HEK293 (cell line): ENCODE measurements at regions not wholly inside any gene's neighbourhood (a gene's known extent, or its start where the extent isn't known, plus 50 kb on each side); places are given as distances from the start of the nearest gene placed in this dataset.

Source experiments
- CTCF ChIA-PET: fragments of 350-600 bp; formaldehyde crosslinking; extraction: SDS; loops from one replicate; lab custom pipeline; 2021; ENCODE audit warnings: antibody characterized with exemption; lab: Yijun Ruan, JAX
- POLR2A ChIA-PET: fragments of 300-600 bp; formaldehyde crosslinking; extraction: SDS; loops from one replicate; lab custom pipeline; 2020; ENCODE audit warnings: antibody characterized with exemption, inconsistent platforms; lab: Yijun Ruan, JAX
- H3K27ac ChIP-seq: fragments of 200-500 bp; sonication (Bioruptor generic); 2 replicates; pipeline ENCODE4 v1.5.1; 2014; ENCODE audit warnings: low read depth, low read length, control low read depth, inconsistent platforms; ENCODE audit errors: extremely low read depth
- H3K36me3 ChIP-seq, 2 experiments: fragments of 200-500 bp in 1 of 2; sonication (Bioruptor generic) in 1 of 2; 1 replicate in 1 of 2; 2 replicates in 1 of 2; pipeline ENCODE4 v1.5.1; 2014 to 2017; ENCODE audit warnings: inconsistent platforms in 2 of 2, low read length in 2 of 2; ENCODE audit not compliant: control insufficient read depth in 2 of 2, insufficient read depth in 1 of 2
- H3K4me1 ChIP-seq: fragments of 200-500 bp; sonication (Bioruptor generic); 2 replicates; pipeline ENCODE4 v1.5.1; 2014; ENCODE audit warnings: mild to moderate bottlenecking, low read length, inconsistent platforms; ENCODE audit not compliant: control insufficient read depth, insufficient read depth
- H3K4me3 ChIP-seq: 2 replicates; pipeline ENCODE4 v1.5.1; 2011; ENCODE audit warnings: low read depth, mild to moderate bottlenecking, control low read depth, low read length, moderate library complexity
- H3K9me3 ChIP-seq: fragments of 200-500 bp; sonication (Bioruptor generic); 2 replicates; pipeline ENCODE4 v1.5.1; 2014; ENCODE audit warnings: low read depth, low read length, inconsistent platforms; ENCODE audit not compliant: control insufficient read depth, insufficient read depth
- ATF2 ChIP-seq: fragments of 450-650 bp; formaldehyde crosslinking; IDR thresholded peaks from 2 replicates; pipeline ENCODE4 v1.5.1; 2016; ENCODE audit warnings: missing biosample characterization, missing genetic modification characterization, low read depth
- BCL11A ChIP-seq: fragments of 450-650 bp; formaldehyde crosslinking; IDR thresholded peaks from 2 replicates; pipeline ENCODE4 v1.5.1; 2016; ENCODE audit warnings: low read depth, missing biosample characterization, missing genetic modification characterization
- GLIS1 ChIP-seq: fragments of 450-650 bp; formaldehyde crosslinking; IDR thresholded peaks from 2 replicates; pipeline ENCODE4 v1.5.1; 2016; ENCODE audit warnings: missing biosample characterization, missing genetic modification characterization
- GLIS2 ChIP-seq: fragments of 450-650 bp; formaldehyde crosslinking; IDR thresholded peaks from 2 replicates; pipeline ENCODE4 v1.5.1; 2016; ENCODE audit warnings: missing biosample characterization, missing genetic modification characterization
- IKZF3 ChIP-seq: fragments of 450-650 bp; IDR thresholded peaks from 2 replicates; pipeline ENCODE4 v1.5.0; 2018; ENCODE audit warnings: missing biosample characterization, mild to moderate bottlenecking, missing genetic modification characterization, moderate library complexity
- KLF1 ChIP-seq: fragments of 450-650 bp; formaldehyde crosslinking; IDR thresholded peaks from 2 replicates; pipeline ENCODE4 v1.5.1; 2016; ENCODE audit warnings: missing biosample characterization, missing genetic modification characterization
- PATZ1 ChIP-seq: fragments of 450-650 bp; formaldehyde crosslinking; IDR thresholded peaks from 2 replicates; pipeline ENCODE4 v1.5.1; 2016; ENCODE audit warnings: missing biosample characterization, missing genetic modification characterization
- SP2 ChIP-seq: fragments of 450-650 bp; formaldehyde crosslinking; IDR thresholded peaks from 2 replicates; pipeline ENCODE4 v1.5.1; 2016; ENCODE audit warnings: missing biosample characterization, missing genetic modification characterization
- SP7 ChIP-seq: fragments of 450-650 bp; formaldehyde crosslinking; IDR thresholded peaks from 2 replicates; pipeline ENCODE4 v1.5.1; 2016; ENCODE audit warnings: missing biosample characterization, missing genetic modification characterization
- WT1 ChIP-seq: fragments of 450-650 bp; formaldehyde crosslinking; IDR thresholded peaks from 2 replicates; pipeline ENCODE4 v1.5.1; 2016; ENCODE audit warnings: missing biosample characterization, missing genetic modification characterization
- ZBTB17 ChIP-seq: fragments of 450-650 bp; formaldehyde crosslinking; IDR thresholded peaks from 2 replicates; pipeline ENCODE4 v1.5.1; 2016; ENCODE audit warnings: missing biosample characterization, missing genetic modification characterization
- ZNF354C ChIP-seq: fragments of 450-650 bp; formaldehyde crosslinking; IDR thresholded peaks from 2 replicates; pipeline ENCODE4 v1.5.1; 2016; ENCODE audit warnings: missing biosample characterization, missing genetic modification characterization, low read depth, borderline replicate concordance
- ZNF366 ChIP-seq: fragments of 450-650 bp; formaldehyde crosslinking; conservative IDR thresholded peaks from 2 replicates; pipeline ENCODE4 v1.5.1; 2016; ENCODE audit warnings: missing biosample characterization, missing genetic modification characterization
- ZNF600 ChIP-seq: fragments of 450-650 bp; formaldehyde crosslinking; IDR thresholded peaks from 2 replicates; pipeline ENCODE4 v1.5.1; 2016; ENCODE audit warnings: missing biosample characterization, missing genetic modification characterization
- ZNF629 ChIP-seq: fragments of 450-650 bp; formaldehyde crosslinking; IDR thresholded peaks from 2 replicates; pipeline ENCODE4 v1.5.1; 2017; ENCODE audit warnings: missing biosample characterization, missing genetic modification characterization
- ZNF76 ChIP-seq: fragments of 450-650 bp; formaldehyde crosslinking; IDR thresholded peaks from 2 replicates; pipeline ENCODE4; 2016; ENCODE audit warnings: low read depth, missing biosample characterization, missing genetic modification characterization, borderline replicate concordance
- ZNF768 ChIP-seq: fragments of 450-650 bp; formaldehyde crosslinking; IDR thresholded peaks from 2 replicates; pipeline ENCODE4 v1.5.1; 2018; ENCODE audit warnings: missing biosample characterization, mild to moderate bottlenecking, missing genetic modification characterization
- ZNF785 ChIP-seq: fragments of 450-650 bp; formaldehyde crosslinking; IDR thresholded peaks from 2 replicates; pipeline ENCODE4 v1.5.1; 2016; ENCODE audit warnings: missing biosample characterization, missing genetic modification characterization
- TF ChIP-seq, protein P1 (sequence below): fragments of 450-650 bp; formaldehyde crosslinking; IDR thresholded peaks from 2 replicates; pipeline ENCODE4 v1.5.1; 2016; ENCODE audit warnings: missing biosample characterization, missing genetic modification characterization
- TF ChIP-seq, protein P2 (sequence below): fragments of 450-650 bp; formaldehyde crosslinking; IDR thresholded peaks from 2 replicates; pipeline ENCODE4 v1.5.1; 2016; ENCODE audit warnings: missing biosample characterization, missing genetic modification characterization

DNA sequence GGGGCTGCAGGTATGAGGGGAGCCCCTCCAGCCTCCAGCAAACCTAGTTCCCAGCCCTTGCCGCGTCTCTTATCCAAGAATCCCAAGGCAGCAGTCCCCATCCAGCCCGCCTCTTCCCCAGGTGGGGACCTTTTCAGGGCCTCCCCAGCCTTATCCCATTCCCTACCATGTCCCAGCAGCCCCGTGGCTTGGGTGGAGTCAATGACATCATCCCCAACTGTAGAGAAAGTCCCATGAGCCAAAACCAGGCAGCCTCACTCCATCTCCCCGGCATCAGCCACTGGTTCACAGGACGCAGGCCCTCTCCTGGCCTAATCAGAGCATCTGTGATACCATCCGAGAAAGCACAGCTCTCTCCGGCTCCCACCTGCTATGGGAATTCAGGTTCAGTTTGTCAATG is 131.0 kb downstream of the NCOR2 start:
- H3K4me1 ChIP-seq: no peaks in the 10 kb centered on the region
- no peaks in the 10 kb centered on the region for H3K9me3 ChIP-seq
- ChIA-PET POLR2A (no interaction called here), CTCF (no interaction called here)
- H3K36me3 ChIP-seq: peaks cover 0 to 15% of the 10 kb centered on the region in 2 experiments; a peak in 2 of 3 replicates
- TF ChIP-seq ZBTB17 (tag by site-specific recombination): peak; percentile 57
- peak; percentile 32; the same call in 1 of the 2 replicates for TF ChIP-seq SP7 (tag by site-specific recombination)
- TF ChIP-seq KLF1 (tag by site-specific recombination): peak; percentile 64
- TF ChIP-seq, protein P1, sequence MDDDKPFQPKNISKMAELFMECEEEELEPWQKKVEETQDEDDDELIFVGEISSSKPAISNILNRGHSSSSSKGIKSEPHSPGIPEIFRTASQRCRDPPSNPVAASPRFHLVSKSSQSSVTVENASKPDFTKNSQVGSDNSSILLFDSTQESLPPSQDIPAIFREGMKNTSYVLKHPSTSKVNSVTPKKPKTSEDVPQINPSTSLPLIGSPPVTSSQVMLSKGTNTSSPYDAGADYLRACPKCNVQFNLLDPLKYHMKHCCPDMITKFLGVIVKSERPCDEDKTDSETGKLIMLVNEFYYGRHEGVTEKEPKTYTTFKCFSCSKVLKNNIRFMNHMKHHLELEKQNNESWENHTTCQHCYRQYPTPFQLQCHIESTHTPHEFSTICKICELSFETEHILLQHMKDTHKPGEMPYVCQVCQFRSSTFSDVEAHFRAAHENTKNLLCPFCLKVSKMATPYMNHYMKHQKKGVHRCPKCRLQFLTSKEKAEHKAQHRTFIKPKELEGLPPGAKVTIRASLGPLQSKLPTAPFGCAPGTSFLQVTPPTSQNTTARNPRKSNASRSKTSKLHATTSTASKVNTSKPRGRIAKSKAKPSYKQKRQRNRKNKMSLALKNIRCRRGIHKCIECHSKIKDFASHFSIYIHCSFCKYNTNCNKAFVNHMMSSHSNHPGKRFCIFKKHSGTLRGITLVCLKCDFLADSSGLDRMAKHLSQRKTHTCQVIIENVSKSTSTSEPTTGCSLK (tag by site-specific recombination): no peak
- TF ChIP-seq ZNF629 (tag by site-specific recombination): peak; percentile 46; the same call in 1 of the 2 replicates
- peak; percentile 27; the same call in 1 of the 2 replicates for TF ChIP-seq GLIS1 (tag by site-specific recombination)
- TF ChIP-seq ZNF76: 0 out of 2 replicates have a peak, but pooled peaks have one; percentile 34
- TF ChIP-seq ZNF785 (tag by site-specific recombination): no peak
- no peak for TF ChIP-seq ZNF354C
- peak; percentile 63 for TF ChIP-seq PATZ1 (tag by site-specific recombination)
- TF ChIP-seq ZNF768 (tag by site-specific recombination): 0 out of 2 replicates have a peak, but pooled peaks have one; percentile 7
- no peak for TF ChIP-seq BCL11A (tag by site-specific recombination)
- TF ChIP-seq, protein P2, sequence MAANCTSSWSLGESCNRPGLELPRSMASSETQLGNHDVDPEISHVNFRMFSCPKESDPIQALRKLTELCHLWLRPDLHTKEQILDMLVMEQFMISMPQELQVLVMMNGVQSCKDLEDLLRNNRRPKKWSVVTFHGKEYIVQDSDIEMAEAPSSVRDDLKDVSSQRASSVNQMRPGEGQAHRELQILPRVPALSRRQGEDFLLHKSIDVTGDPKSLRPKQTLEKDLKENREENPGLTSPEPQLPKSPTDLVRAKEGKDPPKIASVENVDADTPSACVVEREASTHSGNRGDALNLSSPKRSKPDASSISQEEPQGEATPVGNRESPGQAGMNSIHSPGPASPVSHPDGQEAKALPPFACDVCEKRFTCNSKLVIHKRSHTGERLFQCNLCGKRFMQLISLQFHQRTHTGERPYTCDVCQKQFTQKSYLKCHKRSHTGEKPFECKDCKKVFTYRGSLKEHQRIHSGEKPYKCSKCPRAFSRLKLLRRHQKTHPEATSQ (tag by site-specific recombination): no peak
- TF ChIP-seq IKZF3 (tag by site-specific recombination): peak; percentile 69; the same call in 1 of the 2 replicates
- TF ChIP-seq ZNF366 (tag by site-specific recombination): peak; percentile 30; the same call in 1 of the 2 replicates
- TF ChIP-seq WT1: no peak
- peak; percentile 33; the same call in 1 of the 2 replicates for TF ChIP-seq GLIS2 (tag by site-specific recombination)
- peak; percentile 95 for TF ChIP-seq ZNF600 (tag by site-specific recombination)
- peak; percentile 69 for TF ChIP-seq SP2 (tag by site-specific recombination)
- peak; percentile 95 for TF ChIP-seq ATF2 (tag by site-specific recombination)
- no peak overlapping the region for H3K27ac ChIP-seq
- H3K4me3 ChIP-seq: no peak overlapping the region
